Upper lobe of right lung (tissue), 1 donor: ENCODE measurements at regions not wholly inside any gene's neighbourhood (a gene's known extent, or its start where the extent isn't known, plus 50 kb on each side); places are given as distances from the start of the nearest gene placed in this dataset.

Experiments
- ATAC-seq: fragments of 200-7000 bp; cut with Tn5 transposase; one replicate; pipeline ENCODE4 v1.9.1; 2020; ENCODE audit warnings: mild to moderate bottlenecking, moderate library complexity
- DNase-seq: peaks from one replicate; pipeline ENCODE4 v3.0.0-alpha.2; 2020
- H3K27ac ChIP-seq: fragments of 200-600 bp; one replicate; pipeline ENCODE4 v1.8.0; 2022
- H3K27me3 ChIP-seq: fragments of 200-600 bp; one replicate; pipeline ENCODE4 v1.8.0; 2022; ENCODE audit warnings: mild to moderate bottlenecking
- H3K36me3 ChIP-seq: fragments of 200-600 bp; one replicate; pipeline ENCODE4 v1.8.0; 2022
- H3K4me1 ChIP-seq: fragments of 200-600 bp; one replicate; pipeline ENCODE4 v1.8.0; 2022
- H3K4me3 ChIP-seq: fragments of 200-600 bp; one replicate; pipeline ENCODE4 v1.8.0; 2022; ENCODE audit warnings: mild to moderate bottlenecking
- H3K9me3 ChIP-seq: fragments of 200-600 bp; one replicate; pipeline ENCODE4 v1.8.0; 2022
- CTCF ChIP-seq: fragments of 200-600 bp; IDR thresholded peaks from one replicate; pipeline ENCODE4 v1.8.0; 2022; ENCODE audit warnings: antibody characterized with exemption
- intact Hi-C: fragments of 100-400 bp; cut with DNase I; formaldehyde crosslinking; loops from one replicate; pipeline ENCODE4 v1.11.0; 2022
- donor health status: DM: no; HTN: yes; CAD: no; lungs with severe emphysema.

DNA sequence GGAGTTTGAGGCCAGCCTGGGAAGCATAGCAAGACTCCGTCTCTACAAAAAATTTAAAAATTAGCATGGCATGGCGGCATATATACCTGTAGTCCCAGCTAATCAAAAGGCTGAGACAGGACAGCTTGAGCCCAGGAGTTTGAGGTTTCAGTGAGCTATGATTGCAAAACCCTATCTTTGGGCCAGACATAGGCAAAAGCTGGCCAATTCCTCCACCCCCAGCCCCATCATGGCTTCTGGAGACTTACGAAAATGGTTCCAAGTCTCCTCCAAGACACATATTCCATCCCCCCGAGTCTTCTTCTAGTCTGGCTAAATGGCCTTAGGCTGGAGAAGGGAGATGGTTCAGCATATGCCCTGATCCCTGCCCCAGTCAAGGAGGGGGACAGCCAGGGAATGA is 172.8 kb upstream of the HAAO start:
- Histone ChIP-seq H3K4me1 (peaks cover 40% of the 10 kb centered on the region), H3K4me3 (no peak overlapping the region), H3K27ac (peak overlapping the region; percentile 18), H3K27me3 (no peaks in the 10 kb centered on the region), H3K9me3 (no peaks in the 10 kb centered on the region), H3K36me3 (no peaks in the 10 kb centered on the region)
- TF ChIP-seq CTCF, result no peak
- intact Hi-C loops, result no loop called here
- no peak for DNase-seq
- ATAC-seq, result no peak

GRCh38 chr2:42964439-42965083 is 172.2 kb upstream of the HAAO start:
- ATAC-seq (peak; percentile 26), DNase-seq (no peak)
- Histone ChIP-seq H3K4me3 (no peak overlapping the region), H3K4me1 (peaks cover 46% of the 10 kb centered on the region), H3K27ac (peak overlapping the region; percentile 18), H3K36me3 (no peaks in the 10 kb centered on the region), H3K9me3 (no peaks in the 10 kb centered on the region), H3K27me3 (no peaks in the 10 kb centered on the region)
- no peak for TF ChIP-seq CTCF
- intact Hi-C loops, result no loop called here

- no peaks in the 10 kb centered on the region for H3K36me3 ChIP-seq
- H3K9me3 ChIP-seq, result no peaks in the 10 kb centered on the region
- no peak for TF ChIP-seq CTCF
- peaks cover 56% of the 10 kb centered on the region for H3K4me1 ChIP-seq
- no peak for DNase-seq
- no peak for ATAC-seq
- H3K27ac ChIP-seq, result no peak overlapping the region
- no peak overlapping the region for H3K4me3 ChIP-seq
- no peaks in the 10 kb centered on the region for H3K27me3 ChIP-seq
- intact Hi-C loops, result no loop called here
Measured at GRCh38 chr2:42963452-42964068, 171.2 kb upstream of the HAAO start.

GRCh38 chr2:42962508-42962953 is 170.1 kb upstream of the HAAO start:
- no peaks in the 10 kb centered on the region for H3K27me3 ChIP-seq
- H3K4me3 ChIP-seq, result no peak overlapping the region
- ATAC-seq (no peak), DNase-seq (no peak)
- H3K9me3 ChIP-seq, result no peaks in the 10 kb centered on the region
- no peak overlapping the region for H3K27ac ChIP-seq
- no peak for TF ChIP-seq CTCF
- intact Hi-C loops, result no loop called here
- H3K4me1 ChIP-seq, result peaks cover 56% of the 10 kb centered on the region
- no peaks in the 10 kb centered on the region for H3K36me3 ChIP-seq

GRCh38 chr2:42961961-42962360 is 169.6 kb upstream of the HAAO start:
- DNase-seq (no peak), ATAC-seq (no peak)
- TF ChIP-seq CTCF, result no peak
- no peaks in the 10 kb centered on the region for H3K27me3 ChIP-seq
- peak overlapping the region; percentile 30 for H3K27ac ChIP-seq
- H3K9me3 ChIP-seq, result no peaks in the 10 kb centered on the region
- no peaks in the 10 kb centered on the region for H3K36me3 ChIP-seq
- peaks cover 56% of the 10 kb centered on the region for H3K4me1 ChIP-seq
- intact Hi-C loops, result no loop called here
- no peak overlapping the region for H3K4me3 ChIP-seq
